ENCODE measurements at regions not wholly inside any gene's neighbourhood (a gene's known extent, or its start where the extent isn't known, plus 50 kb on each side); places are given as distances from the start of the nearest gene placed in this dataset.

DNA sequence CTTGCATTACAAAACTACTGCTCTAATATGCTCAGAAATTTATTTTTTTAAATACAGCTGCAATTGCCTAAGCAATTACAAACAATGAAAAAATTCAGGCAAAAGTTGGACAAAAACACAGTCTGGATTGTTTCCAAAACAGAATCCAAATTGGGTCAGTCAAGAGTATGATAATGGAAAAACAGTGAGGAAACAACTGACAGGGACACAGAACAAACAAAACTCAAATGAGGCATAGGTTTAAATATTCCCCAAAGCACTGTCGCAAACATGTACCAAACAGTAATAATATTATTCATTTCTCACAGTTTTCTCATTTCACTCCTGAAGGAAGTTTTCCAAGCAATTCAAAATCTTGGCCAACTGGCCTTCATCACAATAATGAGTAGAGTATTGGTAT, 386.6 kb downstream of the CENPC start:
- Histone ChIP-seq H3K27me3 (ENCODE audit: control insufficient read depth, insufficient read depth, low read length) (no peaks in the 10 kb centered on the region), H3K4me1 (ENCODE audit: control insufficient read depth, insufficient read depth, low read length) (peaks cover 11% of the 10 kb centered on the region), H3K4me3 (ENCODE audit: low read depth, low read length) (no peak overlapping the region), H3K27ac (ENCODE audit: low read depth, low read length) (no peak overlapping the region), H3K9me3 (ENCODE audit: control insufficient read depth, insufficient read depth, low read length) (no peaks in the 10 kb centered on the region), H3K36me3 (ENCODE audit: control insufficient read depth, insufficient read depth, low read length) (no peaks in the 10 kb centered on the region), H3K9ac (ENCODE audit: low read depth, low read length) (no peak overlapping the region)

DNA sequence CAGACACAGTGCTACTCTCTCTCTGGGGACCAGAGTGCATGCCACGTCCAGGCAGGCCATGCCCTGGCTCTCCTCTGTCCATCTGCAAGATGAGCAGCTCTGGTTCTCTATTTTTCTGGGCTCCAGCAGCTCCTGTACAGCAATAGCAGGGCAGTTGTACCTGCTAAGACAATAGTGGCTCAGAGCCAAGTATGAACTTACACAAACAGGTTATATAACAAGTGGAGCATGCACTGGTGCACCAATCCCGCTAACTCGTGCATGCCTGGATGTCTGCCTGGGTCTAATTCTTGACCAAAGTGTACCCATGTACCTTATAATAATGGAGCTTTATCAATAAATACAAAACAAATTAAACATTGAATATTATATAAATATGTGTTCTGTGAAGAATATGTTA, 392.3 kb downstream of the CENPC start:
- Histone ChIP-seq H3K4me1 (ENCODE audit: control insufficient read depth, insufficient read depth, low read length) (no peaks in the 10 kb centered on the region), H3K36me3 (ENCODE audit: control insufficient read depth, insufficient read depth, low read length) (no peaks in the 10 kb centered on the region), H3K27me3 (ENCODE audit: control insufficient read depth, insufficient read depth, low read length) (no peaks in the 10 kb centered on the region), H3K9ac (ENCODE audit: low read depth, low read length) (no peak overlapping the region), H3K27ac (ENCODE audit: low read depth, low read length) (no peak overlapping the region), H3K4me3 (ENCODE audit: low read depth, low read length) (no peak overlapping the region), H3K9me3 (ENCODE audit: control insufficient read depth, insufficient read depth, low read length) (no peaks in the 10 kb centered on the region)

DNA sequence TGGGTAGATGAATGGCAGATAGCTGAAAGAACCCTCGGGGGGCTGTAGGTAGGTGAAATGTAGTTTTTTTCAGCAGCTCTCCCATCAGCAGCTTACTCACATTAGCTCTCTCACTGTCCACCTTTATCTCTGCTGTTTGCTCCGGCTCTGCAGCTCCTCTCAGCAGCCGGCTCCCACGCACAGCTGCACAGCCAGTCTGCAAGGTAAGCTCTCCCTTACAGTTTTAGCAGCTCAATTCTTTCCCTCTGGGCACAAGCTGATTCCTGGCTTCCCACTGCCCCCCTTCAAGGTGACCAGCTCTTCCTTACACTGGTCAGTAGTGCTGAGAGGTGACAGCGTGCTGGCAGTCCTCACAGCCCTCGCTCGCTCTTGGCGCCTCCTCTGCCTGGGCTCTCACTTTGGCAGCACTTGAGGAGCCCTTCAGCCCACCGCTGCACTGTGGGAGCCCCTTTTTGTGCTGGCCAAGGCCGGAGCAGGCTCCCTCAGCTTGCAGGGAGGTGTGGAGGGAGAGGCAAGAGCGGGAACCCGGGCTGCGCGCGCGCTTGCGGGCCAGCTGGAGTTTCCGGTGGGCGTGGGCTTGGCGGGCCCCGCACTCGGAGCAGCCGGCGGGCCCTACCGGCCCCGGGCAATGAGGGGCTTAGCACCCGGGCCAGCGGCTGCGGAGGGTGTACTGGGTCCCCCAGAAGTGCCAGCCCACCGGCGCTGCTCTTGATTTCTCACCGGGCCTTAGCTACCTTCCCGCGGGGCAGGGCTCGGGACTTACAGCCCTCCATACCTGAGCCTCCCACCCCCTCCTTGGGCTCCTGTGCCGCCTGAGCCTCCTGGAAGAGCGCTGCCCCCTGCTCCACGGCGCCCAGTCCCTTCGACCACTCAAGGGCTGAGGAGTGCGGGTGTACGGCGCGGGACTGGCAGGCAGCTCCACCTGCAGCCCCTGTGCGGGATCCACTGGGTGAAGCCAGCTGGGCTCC, 393.6 kb downstream of the CENPC start:
- H3K27ac ChIP-seq (ENCODE audit: low read depth, low read length) = no peak overlapping the region
- no peaks in the 10 kb centered on the region for H3K27me3 ChIP-seq (ENCODE audit: control insufficient read depth, insufficient read depth, low read length)
- no peaks in the 10 kb centered on the region for H3K4me1 ChIP-seq (ENCODE audit: control insufficient read depth, insufficient read depth, low read length)
- no peak overlapping the region for H3K4me3 ChIP-seq (ENCODE audit: low read depth, low read length)
- no peaks in the 10 kb centered on the region for H3K9me3 ChIP-seq (ENCODE audit: control insufficient read depth, insufficient read depth, low read length)
- H3K9ac ChIP-seq (ENCODE audit: low read depth, low read length) = no peak overlapping the region
- H3K36me3 ChIP-seq (ENCODE audit: control insufficient read depth, insufficient read depth, low read length) = no peaks in the 10 kb centered on the region

GRCh38 chr4:67141586-67141985, 403.7 kb downstream of the CENPC start:
- no peaks in the 10 kb centered on the region for H3K36me3 ChIP-seq (ENCODE audit: control insufficient read depth, insufficient read depth, low read length)
- no peak overlapping the region for H3K27ac ChIP-seq (ENCODE audit: low read depth, low read length)
- no peaks in the 10 kb centered on the region for H3K27me3 ChIP-seq (ENCODE audit: control insufficient read depth, insufficient read depth, low read length)
- no peaks in the 10 kb centered on the region for H3K9me3 ChIP-seq (ENCODE audit: control insufficient read depth, insufficient read depth, low read length)
- no peak overlapping the region for H3K9ac ChIP-seq (ENCODE audit: low read depth, low read length)
- no peaks in the 10 kb centered on the region for H3K4me1 ChIP-seq (ENCODE audit: control insufficient read depth, insufficient read depth, low read length)
- no peak overlapping the region for H3K4me3 ChIP-seq (ENCODE audit: low read depth, low read length)

- no peak overlapping the region for H3K4me3 ChIP-seq (ENCODE audit: low read depth, low read length)
- no peak overlapping the region for H3K27ac ChIP-seq (ENCODE audit: low read depth, low read length)
- H3K36me3 ChIP-seq (ENCODE audit: control insufficient read depth, insufficient read depth, low read length) = no peaks in the 10 kb centered on the region
- H3K27me3 ChIP-seq (ENCODE audit: control insufficient read depth, insufficient read depth, low read length) = no peaks in the 10 kb centered on the region
- H3K9me3 ChIP-seq (ENCODE audit: control insufficient read depth, insufficient read depth, low read length) = no peaks in the 10 kb centered on the region
- H3K9ac ChIP-seq (ENCODE audit: low read depth, low read length) = no peak overlapping the region
- H3K4me1 ChIP-seq (ENCODE audit: control insufficient read depth, insufficient read depth, low read length) = no peaks in the 10 kb centered on the region
These were observed 410.7 kb downstream of the CENPC start for GRCh38 chr4:67134616-67135015.

DNA sequence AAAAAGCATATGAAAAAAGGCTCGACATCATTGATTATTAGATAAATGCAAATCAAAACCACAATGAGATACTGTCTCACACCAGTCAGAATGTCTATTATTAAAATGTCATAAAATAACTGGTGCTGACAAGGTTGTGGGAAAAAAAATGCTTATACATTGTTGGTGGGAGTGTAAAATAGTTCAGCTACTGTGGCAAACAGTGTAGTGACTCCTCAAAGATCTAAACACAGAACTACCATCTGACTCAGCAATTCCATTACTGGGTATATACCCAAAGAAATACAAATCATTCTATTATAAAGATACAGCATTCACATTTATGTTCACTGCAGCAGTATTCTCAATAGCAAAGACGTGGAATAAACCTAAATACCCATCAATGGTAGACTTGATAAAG, 412.1 kb downstream of the CENPC start:
- no peak overlapping the region for H3K4me3 ChIP-seq (ENCODE audit: low read depth, low read length)
- H3K27ac ChIP-seq (ENCODE audit: low read depth, low read length) = no peak overlapping the region
- no peaks in the 10 kb centered on the region for H3K4me1 ChIP-seq (ENCODE audit: control insufficient read depth, insufficient read depth, low read length)
- H3K27me3 ChIP-seq (ENCODE audit: control insufficient read depth, insufficient read depth, low read length) = no peaks in the 10 kb centered on the region
- no peaks in the 10 kb centered on the region for H3K9me3 ChIP-seq (ENCODE audit: control insufficient read depth, insufficient read depth, low read length)
- H3K36me3 ChIP-seq (ENCODE audit: control insufficient read depth, insufficient read depth, low read length) = no peaks in the 10 kb centered on the region
- no peak overlapping the region for H3K9ac ChIP-seq (ENCODE audit: low read depth, low read length)

GRCh38 chr4:67131224-67131623, 414.1 kb downstream of the CENPC start:
- Histone ChIP-seq H3K4me1 (ENCODE audit: control insufficient read depth, insufficient read depth, low read length) (no peaks in the 10 kb centered on the region), H3K9ac (ENCODE audit: low read depth, low read length) (no peak overlapping the region), H3K9me3 (ENCODE audit: control insufficient read depth, insufficient read depth, low read length) (no peaks in the 10 kb centered on the region)

DNA sequence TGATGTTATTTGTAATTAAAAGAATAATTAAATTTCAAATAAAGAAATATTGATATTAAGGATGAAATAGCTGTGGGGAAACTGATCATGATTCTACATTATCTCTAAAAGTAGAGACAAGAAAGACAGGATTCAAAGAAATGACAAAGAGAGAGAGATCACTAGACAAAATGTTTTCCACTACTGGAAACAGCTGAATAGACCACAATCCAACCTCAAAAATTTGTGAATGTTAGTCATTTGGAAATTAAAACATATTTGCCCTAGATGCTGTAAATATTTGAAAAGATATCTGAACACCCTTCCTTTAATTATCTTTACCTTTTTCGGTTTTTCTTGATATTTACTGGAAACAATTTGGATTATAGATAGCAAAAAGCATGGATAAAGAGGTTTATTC, 414.9 kb downstream of the CENPC start:
- no peak overlapping the region for H3K4me3 ChIP-seq (ENCODE audit: low read depth, low read length)
- no peaks in the 10 kb centered on the region for H3K4me1 ChIP-seq (ENCODE audit: control insufficient read depth, insufficient read depth, low read length)
- H3K9me3 ChIP-seq (ENCODE audit: control insufficient read depth, insufficient read depth, low read length) = no peaks in the 10 kb centered on the region
- no peak overlapping the region for H3K27ac ChIP-seq (ENCODE audit: low read depth, low read length)
- H3K9ac ChIP-seq (ENCODE audit: low read depth, low read length) = no peak overlapping the region
- H3K36me3 ChIP-seq (ENCODE audit: control insufficient read depth, insufficient read depth, low read length) = no peaks in the 10 kb centered on the region
- H3K27me3 ChIP-seq (ENCODE audit: control insufficient read depth, insufficient read depth, low read length) = no peaks in the 10 kb centered on the region

More at GRCh38 chr4:67131224-67131623, 414.1 kb downstream of the CENPC start:
- no peak overlapping the region for H3K27ac ChIP-seq (ENCODE audit: low read depth, low read length)
- no peak overlapping the region for H3K4me3 ChIP-seq (ENCODE audit: low read depth, low read length)
- no peaks in the 10 kb centered on the region for H3K27me3 ChIP-seq (ENCODE audit: control insufficient read depth, insufficient read depth, low read length)
- no peaks in the 10 kb centered on the region for H3K36me3 ChIP-seq (ENCODE audit: control insufficient read depth, insufficient read depth, low read length)

DNA sequence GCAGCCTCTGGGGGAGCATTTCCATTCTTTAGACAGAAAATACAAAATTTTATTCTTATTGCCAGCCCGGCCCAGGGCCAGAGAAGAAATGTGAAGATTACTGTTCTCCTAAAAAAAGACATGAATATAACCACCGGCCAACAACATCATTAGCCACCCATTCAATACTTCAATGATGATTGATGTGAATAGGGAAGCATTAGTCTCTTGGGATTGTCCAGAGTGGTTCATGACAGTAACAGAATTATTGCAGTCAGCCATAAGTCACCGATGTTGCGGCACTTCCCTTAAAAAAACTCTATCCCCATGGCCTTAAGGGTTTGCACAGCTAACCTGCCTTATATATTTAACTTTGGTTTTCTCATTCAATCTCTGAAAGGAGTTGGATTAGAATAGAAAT, 418.7 kb downstream of the CENPC start:
- H3K36me3 ChIP-seq (ENCODE audit: control insufficient read depth, insufficient read depth, low read length) = no peaks in the 10 kb centered on the region
- H3K27ac ChIP-seq (ENCODE audit: low read depth, low read length) = no peak overlapping the region
- H3K4me1 ChIP-seq (ENCODE audit: control insufficient read depth, insufficient read depth, low read length) = no peaks in the 10 kb centered on the region
- H3K9me3 ChIP-seq (ENCODE audit: control insufficient read depth, insufficient read depth, low read length) = no peaks in the 10 kb centered on the region
- H3K9ac ChIP-seq (ENCODE audit: low read depth, low read length) = no peak overlapping the region
- no peak overlapping the region for H3K4me3 ChIP-seq (ENCODE audit: low read depth, low read length)
- no peaks in the 10 kb centered on the region for H3K27me3 ChIP-seq (ENCODE audit: control insufficient read depth, insufficient read depth, low read length)

- no peaks in the 10 kb centered on the region for H3K36me3 ChIP-seq (ENCODE audit: control insufficient read depth, insufficient read depth, low read length)
- H3K4me3 ChIP-seq (ENCODE audit: low read depth, low read length) = no peak overlapping the region
- no peaks in the 10 kb centered on the region for H3K9me3 ChIP-seq (ENCODE audit: control insufficient read depth, insufficient read depth, low read length)
- no peak overlapping the region for H3K9ac ChIP-seq (ENCODE audit: low read depth, low read length)
- H3K27ac ChIP-seq (ENCODE audit: low read depth, low read length) = no peak overlapping the region
- H3K27me3 ChIP-seq (ENCODE audit: control insufficient read depth, insufficient read depth, low read length) = no peaks in the 10 kb centered on the region
- no peaks in the 10 kb centered on the region for H3K4me1 ChIP-seq (ENCODE audit: control insufficient read depth, insufficient read depth, low read length)
These were observed 419.4 kb downstream of the CENPC start for GRCh38 chr4:67125636-67126514.

- Histone ChIP-seq H3K4me3 (ENCODE audit: low read depth, low read length) (no peak overlapping the region), H3K36me3 (ENCODE audit: control insufficient read depth, insufficient read depth, low read length) (no peaks in the 10 kb centered on the region), H3K27ac (ENCODE audit: low read depth, low read length) (no peak overlapping the region), H3K9ac (ENCODE audit: low read depth, low read length) (no peak overlapping the region), H3K9me3 (ENCODE audit: control insufficient read depth, insufficient read depth, low read length) (no peaks in the 10 kb centered on the region), H3K4me1 (ENCODE audit: control insufficient read depth, insufficient read depth, low read length) (no peaks in the 10 kb centered on the region), H3K27me3 (ENCODE audit: control insufficient read depth, insufficient read depth, low read length) (no peaks in the 10 kb centered on the region)
These were observed 420.6 kb downstream of the CENPC start for GRCh38 chr4:67124716-67125115.

Measured in HUES48 (cell line).